ENCODE measurements at regions not wholly inside any gene's neighbourhood (a gene's known extent, or its start where the extent isn't known, plus 50 kb on each side); places are given as distances from the start of the nearest gene placed in this dataset.
A peak's percentile ranks its signal among the peaks of the same experiment; 100 is the strongest.

GRCh38 chr2:147092266-147092665 is 752.6 kb upstream of the ACVR2A start:
- Histone ChIP-seq H3K27me3 (ENCODE audit: control insufficient read depth in 3 of 3, insufficient read depth in 3 of 3, low read length in 3 of 3) (no peaks in the 10 kb centered on the region), H3K36me3 (ENCODE audit: control insufficient read depth in 3 of 3, insufficient read depth in 2 of 3, low read depth in 1 of 3, low read length in 3 of 3) (no peaks in the 10 kb centered on the region), H3K27ac (ENCODE audit: low read depth in 1 of 3, low read length in 2 of 3) (no peak overlapping the region), H3K4me1 (ENCODE audit: control insufficient read depth in 3 of 3, insufficient read depth in 2 of 3, low read depth in 1 of 3, low read length in 2 of 3) (no peaks in the 10 kb centered on the region), H3K9me3 (ENCODE audit: control insufficient read depth in 2 of 2, insufficient read depth in 1 of 2, low read depth in 1 of 2, low read length in 1 of 2) (no peaks in the 10 kb centered on the region), H3K4me3 (ENCODE audit: low read depth in 1 of 3, low read length in 3 of 3) (no peak overlapping the region)
- DNase-seq (no peak), FAIRE-seq (no peak)
- 92 to 98% (median 97%) methylated on average over 4 of the region's 4 CpGs for WGBS, 3 donors

DNA sequence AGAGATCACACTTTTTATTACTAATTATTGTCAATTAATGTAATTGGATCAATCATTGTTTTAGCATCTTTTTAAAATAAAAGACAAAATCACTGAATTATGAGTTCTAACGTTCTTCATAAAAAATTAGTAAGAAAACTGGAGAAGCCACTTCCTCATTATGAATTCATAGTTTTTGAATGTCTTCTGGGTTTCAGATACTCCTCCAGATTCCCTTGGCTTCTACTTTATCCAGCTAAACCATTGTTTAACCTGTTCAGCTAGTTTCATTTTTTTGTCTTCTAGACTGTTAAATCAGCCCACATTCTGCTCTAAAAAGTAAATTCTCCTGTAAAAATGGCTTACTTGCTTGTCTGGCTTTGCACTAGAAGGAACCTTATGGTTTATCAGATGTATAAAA is 753.4 kb upstream of the ACVR2A start:
- Histone ChIP-seq H3K36me3 (ENCODE audit: control insufficient read depth in 3 of 3, insufficient read depth in 2 of 3, low read depth in 1 of 3, low read length in 3 of 3) (no peaks in the 10 kb centered on the region), H3K9me3 (ENCODE audit: control insufficient read depth in 2 of 2, insufficient read depth in 1 of 2, low read depth in 1 of 2, low read length in 1 of 2) (no peaks in the 10 kb centered on the region), H3K27ac (ENCODE audit: low read depth in 1 of 3, low read length in 2 of 3) (no peak overlapping the region), H3K4me3 (ENCODE audit: low read depth in 1 of 3, low read length in 3 of 3) (no peak overlapping the region), H3K4me1 (ENCODE audit: control insufficient read depth in 3 of 3, insufficient read depth in 2 of 3, low read depth in 1 of 3, low read length in 2 of 3) (no peaks in the 10 kb centered on the region), H3K27me3 (ENCODE audit: control insufficient read depth in 3 of 3, insufficient read depth in 3 of 3, low read length in 3 of 3) (no peaks in the 10 kb centered on the region)
- 0% methylated on average over 1 of the region's 1 CpG for WGBS, 3 donors
- FAIRE-seq = no peak
- DNase-seq = no peak

DNA sequence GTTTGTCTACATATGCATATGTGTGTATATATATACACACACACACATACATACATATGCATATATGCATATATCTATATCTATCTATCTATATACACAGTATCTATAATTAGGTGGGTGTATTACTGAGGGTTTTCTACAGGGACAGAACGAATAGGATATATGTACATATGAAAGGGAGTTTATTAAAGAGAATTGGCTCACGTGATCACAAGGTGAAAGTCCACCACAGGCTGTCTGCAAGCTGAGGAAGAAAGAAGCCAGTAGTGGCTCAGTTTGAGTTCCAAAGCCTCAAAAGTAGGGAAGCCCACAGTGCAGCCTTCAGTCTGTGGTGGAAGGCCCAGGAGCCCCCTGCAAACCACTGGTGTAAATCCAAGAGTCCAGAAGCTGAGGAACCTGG is 756.0 kb upstream of the ACVR2A start:
- 10 to 54% (median 30%) methylated on average over 2 of the region's 2 CpGs for WGBS, 3 donors
- no peaks in the 10 kb centered on the region for H3K9me3 ChIP-seq (ENCODE audit: control insufficient read depth in 2 of 2, insufficient read depth in 1 of 2, low read depth in 1 of 2, low read length in 1 of 2)
- H3K4me1 ChIP-seq (ENCODE audit: control insufficient read depth in 3 of 3, insufficient read depth in 2 of 3, low read depth in 1 of 3, low read length in 2 of 3) = no peaks in the 10 kb centered on the region
- no peak overlapping the region for H3K4me3 ChIP-seq (ENCODE audit: low read depth in 1 of 3, low read length in 3 of 3)
- no peaks in the 10 kb centered on the region for H3K36me3 ChIP-seq (ENCODE audit: control insufficient read depth in 3 of 3, insufficient read depth in 2 of 3, low read depth in 1 of 3, low read length in 3 of 3)
- DNase-seq = peak; percentile 44 to 56
- H3K27ac ChIP-seq (ENCODE audit: low read depth in 1 of 3, low read length in 2 of 3) = no peak overlapping the region
- H3K27me3 ChIP-seq (ENCODE audit: control insufficient read depth in 3 of 3, insufficient read depth in 3 of 3, low read length in 3 of 3) = no peaks in the 10 kb centered on the region
- no peak for FAIRE-seq

DNA sequence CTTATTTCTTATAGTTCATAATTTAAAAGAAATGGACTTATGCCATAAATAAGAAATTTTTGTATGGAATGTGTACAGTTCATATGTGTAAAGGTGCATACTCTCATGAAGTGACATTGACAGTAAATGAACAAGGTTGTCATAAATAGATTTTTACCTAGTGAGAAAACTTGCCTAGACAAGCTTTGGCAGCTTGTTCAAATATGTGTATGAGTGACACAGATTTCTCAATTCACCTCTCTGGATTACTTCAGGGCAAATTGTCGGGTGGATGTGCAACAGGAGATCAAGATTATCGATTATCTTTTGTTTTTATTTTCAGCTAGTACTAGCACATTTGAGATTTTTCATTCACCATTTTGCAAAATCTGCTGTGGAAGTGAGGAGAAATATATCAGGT is 758.1 kb upstream of the ACVR2A start:
- 89 to 90% (median 90%) methylated on average over 2 of the region's 2 CpGs for WGBS, 3 donors
- FAIRE-seq (no peak), DNase-seq (no peak)
- Histone ChIP-seq H3K9me3 (ENCODE audit: control insufficient read depth in 2 of 2, insufficient read depth in 1 of 2, low read depth in 1 of 2, low read length in 1 of 2) (no peaks in the 10 kb centered on the region), H3K27me3 (ENCODE audit: control insufficient read depth in 3 of 3, insufficient read depth in 3 of 3, low read length in 3 of 3) (no peaks in the 10 kb centered on the region), H3K36me3 (ENCODE audit: control insufficient read depth in 3 of 3, insufficient read depth in 2 of 3, low read depth in 1 of 3, low read length in 3 of 3) (no peaks in the 10 kb centered on the region), H3K27ac (ENCODE audit: low read depth in 1 of 3, low read length in 2 of 3) (no peak overlapping the region), H3K4me1 (ENCODE audit: control insufficient read depth in 3 of 3, insufficient read depth in 2 of 3, low read depth in 1 of 3, low read length in 2 of 3) (no peaks in the 10 kb centered on the region), H3K4me3 (ENCODE audit: low read depth in 1 of 3, low read length in 3 of 3) (no peak overlapping the region)

DNA sequence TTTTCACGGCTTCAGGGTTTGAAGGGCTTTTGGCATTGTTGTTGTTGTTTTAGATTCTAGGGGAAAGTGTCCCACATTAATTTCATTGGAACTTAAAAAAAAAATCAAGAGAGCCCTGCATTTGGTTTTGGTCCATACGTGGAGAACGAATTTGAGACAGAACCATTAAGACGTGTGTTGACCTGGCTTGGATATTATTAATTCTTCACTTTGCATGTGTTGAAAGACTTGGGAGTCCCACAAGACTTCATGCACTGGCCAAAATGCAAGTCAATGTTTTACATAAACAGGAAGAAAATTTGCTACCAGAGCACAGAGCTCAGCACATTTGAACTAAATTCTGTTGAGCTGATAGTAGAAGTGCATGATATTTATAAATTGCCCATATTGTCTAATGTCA is 761.2 kb upstream of the ACVR2A start:
- Histone ChIP-seq H3K27me3 (ENCODE audit: control insufficient read depth in 3 of 3, insufficient read depth in 3 of 3, low read length in 3 of 3) (no peaks in the 10 kb centered on the region), H3K36me3 (ENCODE audit: control insufficient read depth in 3 of 3, insufficient read depth in 2 of 3, low read depth in 1 of 3, low read length in 3 of 3) (no peaks in the 10 kb centered on the region), H3K27ac (ENCODE audit: low read depth in 1 of 3, low read length in 2 of 3) (no peak overlapping the region), H3K4me3 (ENCODE audit: low read depth in 1 of 3, low read length in 3 of 3) (no peak overlapping the region), H3K4me1 (ENCODE audit: control insufficient read depth in 3 of 3, insufficient read depth in 2 of 3, low read depth in 1 of 3, low read length in 2 of 3) (no peaks in the 10 kb centered on the region), H3K9me3 (ENCODE audit: control insufficient read depth in 2 of 2, insufficient read depth in 1 of 2, low read depth in 1 of 2, low read length in 1 of 2) (no peaks in the 10 kb centered on the region)
- 86 to 94% (median 92%) methylated on average over 4 of the region's 4 CpGs for WGBS, 3 donors
- FAIRE-seq = no peak
- DNase-seq = no peak

DNA sequence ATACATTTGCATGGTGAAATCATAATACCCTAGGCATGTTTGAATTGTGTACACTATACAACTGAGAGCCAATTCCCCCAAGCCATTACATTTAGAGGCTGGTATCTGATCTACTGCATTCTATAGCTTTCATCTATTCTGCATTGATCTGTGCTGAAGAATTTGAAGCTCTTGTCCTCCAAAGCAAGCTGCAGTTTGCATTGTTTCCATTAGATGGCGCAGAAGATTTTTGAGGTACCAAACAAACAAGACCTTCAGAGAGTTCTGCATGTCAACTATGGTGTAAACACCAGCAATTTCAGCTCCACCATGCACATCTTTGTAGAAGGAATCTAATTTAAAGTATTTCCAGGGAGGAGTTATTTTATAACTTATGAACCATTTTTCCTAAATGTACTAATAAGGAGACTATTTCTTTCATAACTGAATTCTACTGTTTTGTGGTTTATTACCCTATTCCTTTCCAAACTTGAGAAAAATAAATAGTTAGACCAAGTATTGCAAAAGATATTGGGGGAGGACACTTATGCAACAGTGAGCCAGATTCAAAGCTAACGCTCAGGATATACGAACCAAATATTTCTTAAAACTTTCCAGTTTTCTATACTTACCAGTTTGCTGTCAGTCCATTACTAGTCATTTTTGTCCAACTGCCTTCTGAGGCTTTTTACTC is 761.8 kb upstream of the ACVR2A start:
- FAIRE-seq = no peak
- H3K27me3 ChIP-seq (ENCODE audit: control insufficient read depth in 3 of 3, insufficient read depth in 3 of 3, low read length in 3 of 3) = no peaks in the 10 kb centered on the region
- H3K9me3 ChIP-seq (ENCODE audit: control insufficient read depth in 2 of 2, insufficient read depth in 1 of 2, low read depth in 1 of 2, low read length in 1 of 2) = no peaks in the 10 kb centered on the region
- no peak overlapping the region for H3K4me3 ChIP-seq (ENCODE audit: low read depth in 1 of 3, low read length in 3 of 3)
- H3K36me3 ChIP-seq (ENCODE audit: control insufficient read depth in 3 of 3, insufficient read depth in 2 of 3, low read depth in 1 of 3, low read length in 3 of 3) = no peaks in the 10 kb centered on the region
- 57 to 67% (median 64%) methylated on average over 3 of the region's 3 CpGs for WGBS, 3 donors
- no peaks in the 10 kb centered on the region for H3K4me1 ChIP-seq (ENCODE audit: control insufficient read depth in 3 of 3, insufficient read depth in 2 of 3, low read depth in 1 of 3, low read length in 2 of 3)
- H3K27ac ChIP-seq (ENCODE audit: low read depth in 1 of 3, low read length in 2 of 3) = no peak overlapping the region
- peak; percentile 78 to 79 for DNase-seq

GRCh38 chr2:147081831-147082230 is 763.0 kb upstream of the ACVR2A start:
- 74 to 76% (median 75%) methylated on average over 4 of the region's 4 CpGs for WGBS, 3 donors
- DNase-seq (no peak), FAIRE-seq (no peak)
- no peaks in the 10 kb centered on the region for H3K9me3 ChIP-seq (ENCODE audit: control insufficient read depth in 2 of 2, insufficient read depth in 1 of 2, low read depth in 1 of 2, low read length in 1 of 2)
- H3K27ac ChIP-seq (ENCODE audit: low read depth in 1 of 3, low read length in 2 of 3) = no peak overlapping the region
- no peaks in the 10 kb centered on the region for H3K36me3 ChIP-seq (ENCODE audit: control insufficient read depth in 3 of 3, insufficient read depth in 2 of 3, low read depth in 1 of 3, low read length in 3 of 3)
- no peaks in the 10 kb centered on the region for H3K4me1 ChIP-seq (ENCODE audit: control insufficient read depth in 3 of 3, insufficient read depth in 2 of 3, low read depth in 1 of 3, low read length in 2 of 3)
- no peaks in the 10 kb centered on the region for H3K27me3 ChIP-seq (ENCODE audit: control insufficient read depth in 3 of 3, insufficient read depth in 3 of 3, low read length in 3 of 3)
- no peak overlapping the region for H3K4me3 ChIP-seq (ENCODE audit: low read depth in 1 of 3, low read length in 3 of 3)

GRCh38 chr2:147076634-147077033 is 768.2 kb upstream of the ACVR2A start:
- Histone ChIP-seq H3K9me3 (ENCODE audit: control insufficient read depth in 2 of 2, insufficient read depth in 1 of 2, low read depth in 1 of 2, low read length in 1 of 2) (no peaks in the 10 kb centered on the region), H3K4me1 (ENCODE audit: control insufficient read depth in 3 of 3, insufficient read depth in 2 of 3, low read depth in 1 of 3, low read length in 2 of 3) (no peaks in the 10 kb centered on the region), H3K36me3 (ENCODE audit: control insufficient read depth in 3 of 3, insufficient read depth in 2 of 3, low read depth in 1 of 3, low read length in 3 of 3) (no peaks in the 10 kb centered on the region), H3K27me3 (ENCODE audit: control insufficient read depth in 3 of 3, insufficient read depth in 3 of 3, low read length in 3 of 3) (no peaks in the 10 kb centered on the region), H3K4me3 (ENCODE audit: low read depth in 1 of 3, low read length in 3 of 3) (no peak overlapping the region), H3K27ac (ENCODE audit: low read depth in 1 of 3, low read length in 2 of 3) (no peak overlapping the region)
- 69 to 91% (median 79%) methylated on average over 2 of the region's 2 CpGs for WGBS, 3 donors
- DNase-seq (no peak), FAIRE-seq (no peak)

DNA sequence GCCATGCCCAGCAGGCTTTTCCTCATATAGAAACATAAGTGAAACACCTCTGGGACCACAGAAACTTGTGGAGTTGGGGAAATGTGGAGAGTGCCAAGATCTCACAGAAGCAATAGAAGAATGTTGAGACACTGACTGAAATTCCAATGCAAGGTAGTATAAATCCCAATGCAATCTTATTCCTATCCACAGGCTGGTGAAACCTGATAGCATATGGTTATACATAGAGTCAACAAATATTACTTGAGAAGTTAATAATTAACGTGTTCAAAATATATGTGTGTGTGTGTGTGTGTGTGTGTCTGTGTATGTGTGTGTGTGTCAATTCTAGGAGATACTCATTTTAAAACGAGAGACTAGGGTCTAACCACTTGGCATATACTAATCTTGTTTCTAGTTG is 776.8 kb upstream of the ACVR2A start:
- Histone ChIP-seq H3K27ac (ENCODE audit: low read depth in 1 of 3, low read length in 2 of 3) (no peak overlapping the region), H3K27me3 (ENCODE audit: control insufficient read depth in 3 of 3, insufficient read depth in 3 of 3, low read length in 3 of 3) (no peaks in the 10 kb centered on the region), H3K4me1 (ENCODE audit: control insufficient read depth in 3 of 3, insufficient read depth in 2 of 3, low read depth in 1 of 3, low read length in 2 of 3) (no peaks in the 10 kb centered on the region), H3K36me3 (ENCODE audit: control insufficient read depth in 3 of 3, insufficient read depth in 2 of 3, low read depth in 1 of 3, low read length in 3 of 3) (no peaks in the 10 kb centered on the region), H3K9me3 (ENCODE audit: control insufficient read depth in 2 of 2, insufficient read depth in 1 of 2, low read depth in 1 of 2, low read length in 1 of 2) (no peaks in the 10 kb centered on the region), H3K4me3 (ENCODE audit: low read depth in 1 of 3, low read length in 3 of 3) (no peak overlapping the region)
- no peak for FAIRE-seq
- peak; percentile 9 to 46 for DNase-seq
- WGBS, 3 donors = 26 to 61% (median 26%) methylated on average over 2 of the region's 2 CpGs
